GM06990 (cell line): ENCODE measurements at regions not wholly inside any gene's neighbourhood (a gene's known extent, or its start where the extent isn't known, plus 50 kb on each side); places are given as distances from the start of the nearest gene placed in this dataset.
"Not testable (repeated sequence)": the region's sequence is repeated elsewhere in the genome, so short reads cannot be mapped to it uniquely, and the experiment has no call there.

Experiments used
- DNase-seq: peaks from one replicate; pipeline ENCODE4 v3.0.0-alpha.2; 2011; ENCODE audit not compliant: insufficient read length; ENCODE audit errors: extremely low read depth
- H3K27me3 ChIP-seq: replicated peaks from 2 replicates; pipeline ENCODE4 v1.6.0; 2011; ENCODE audit warnings: low read length; ENCODE audit not compliant: control insufficient read depth, insufficient read depth
- H3K36me3 ChIP-seq: 2 replicates; pipeline ENCODE4 v1.5.1; 2011; ENCODE audit warnings: low read length; ENCODE audit not compliant: control insufficient read depth, insufficient read depth
- H3K4me3 ChIP-seq: replicated peaks from 2 replicates; pipeline ENCODE4 v1.5.1; 2011; ENCODE audit warnings: low read depth, mild to moderate bottlenecking, control low read depth, low read length
- CTCF ChIP-seq: IDR thresholded peaks from 2 replicates; pipeline ENCODE4 v1.5.1; 2011; ENCODE audit warnings: low read length, control low read depth, mild to moderate bottlenecking, inconsistent platforms; ENCODE audit not compliant: insufficient read depth, poor library complexity, severe bottlenecking

GRCh38 chr1:157307491-157307890, 169.3 kb upstream of the ETV3 start:
- Histone ChIP-seq H3K36me3 (no peaks in the 10 kb centered on the region), H3K27me3 (no peaks in the 10 kb centered on the region), H3K4me3 (no peak overlapping the region)
- no peak for DNase-seq
- TF ChIP-seq CTCF = no peak

GRCh38 chr1:157306896-157307295, 168.7 kb upstream of the ETV3 start:
- no peak for TF ChIP-seq CTCF
- no peaks in the 10 kb centered on the region for H3K27me3 ChIP-seq
- DNase-seq = no peak
- H3K36me3 ChIP-seq = no peaks in the 10 kb centered on the region
- H3K4me3 ChIP-seq = no peak overlapping the region

- Histone ChIP-seq H3K27me3 (no peaks in the 10 kb centered on the region), H3K36me3 (no peaks in the 10 kb centered on the region), H3K4me3 (no peak overlapping the region)
- no peak for DNase-seq
- no peak for TF ChIP-seq CTCF
These were observed 166.1 kb upstream of the ETV3 start for GRCh38 chr1:157304271-157304670.

- TF ChIP-seq CTCF = no peak
- H3K4me3 ChIP-seq = no peak overlapping the region
- H3K27me3 ChIP-seq = no peaks in the 10 kb centered on the region
- no peaks in the 10 kb centered on the region for H3K36me3 ChIP-seq
- DNase-seq = no peak
These were observed 164.5 kb upstream of the ETV3 start for GRCh38 chr1:157302724-157303123.

GRCh38 chr1:157302199-157302497, 164.0 kb upstream of the ETV3 start:
- Histone ChIP-seq H3K4me3 (no peak overlapping the region), H3K27me3 (no peaks in the 10 kb centered on the region), H3K36me3 (no peaks in the 10 kb centered on the region)
- no peak for DNase-seq
- TF ChIP-seq CTCF = no peak

- TF ChIP-seq CTCF = no peak
- H3K27me3 ChIP-seq = no peaks in the 10 kb centered on the region
- H3K4me3 ChIP-seq = no peak overlapping the region
- H3K36me3 ChIP-seq = no peaks in the 10 kb centered on the region
- no peak for DNase-seq
These were observed 163.4 kb upstream of the ETV3 start for GRCh38 chr1:157301477-157302198.

GRCh38 chr1:157294387-157295145, 156.4 kb upstream of the ETV3 start:
- not testable (repeated sequence) for H3K36me3 ChIP-seq, H3K27me3 ChIP-seq, DNase-seq, H3K4me3 ChIP-seq
